IPS DF 6.9 (cell line): ENCODE measurements at regions not wholly inside any gene's neighbourhood (a gene's known extent, or its start where the extent isn't known, plus 50 kb on each side); places are given as distances from the start of the nearest gene placed in this dataset.

Experiments used
- DNase-seq: peaks from one replicate; pipeline ENCODE4 v3.0.0-alpha.2; 2013; ENCODE audit warnings: low read depth, low spot score
- H3K27ac ChIP-seq: one replicate; pipeline ENCODE4 v1.5.1; 2013; ENCODE audit warnings: low read length, control low read depth
- H3K27me3 ChIP-seq: 2 replicates; pipeline ENCODE4 v1.6.1; 2013; ENCODE audit warnings: mild to moderate bottlenecking, low read length; ENCODE audit not compliant: control insufficient read depth, insufficient read depth
- H3K36me3 ChIP-seq: 2 replicates; pipeline ENCODE4 v1.6.1; 2013; ENCODE audit warnings: low read length; ENCODE audit not compliant: control insufficient read depth, insufficient read depth
- H3K4me1 ChIP-seq: 2 replicates; pipeline ENCODE4 v1.6.1; 2013; ENCODE audit warnings: low read length; ENCODE audit not compliant: control insufficient read depth, insufficient read depth
- H3K4me3 ChIP-seq: 2 replicates; pipeline ENCODE4 v1.5.1; 2013; ENCODE audit warnings: mild to moderate bottlenecking, low read length
- H3K9me3 ChIP-seq: 2 replicates; pipeline ENCODE4 v1.6.1; 2013; ENCODE audit warnings: low read length, inconsistent platforms; ENCODE audit not compliant: control insufficient read depth, insufficient read depth
- WGBS: extraction: QIAGEN DNeasy Blood & Tissue Kit; methylation state at CpG from one replicate; pipeline ENCODE4 v1.1.7; 2013; ENCODE audit warnings: mixed read lengths, missing lambda C conversion rate; ENCODE audit not compliant: insufficient read length, insufficient coverage; 5-methylcytosine and 5-hydroxymethylcytosine counted together

DNA sequence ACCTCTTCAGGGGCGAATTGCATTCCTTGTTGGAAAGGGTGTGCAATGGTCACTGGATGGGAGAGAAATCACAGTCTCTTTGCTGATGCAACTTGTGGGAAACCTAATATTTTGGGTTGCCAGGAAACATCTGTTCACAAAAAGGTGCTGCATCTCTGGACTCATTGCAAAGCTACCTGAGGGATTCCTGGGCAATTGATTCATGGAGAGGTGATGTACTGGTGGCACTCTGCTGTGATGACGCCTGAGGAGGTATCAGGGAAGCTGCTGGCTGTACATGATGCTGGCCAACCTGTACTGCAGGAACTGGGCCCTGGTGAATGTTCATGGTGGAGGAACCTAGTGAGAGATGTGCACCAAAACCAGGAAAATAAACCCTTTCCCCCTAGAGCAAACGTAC is 516.0 kb upstream of the SPHKAP start:
- H3K36me3 ChIP-seq, result no peaks in the 10 kb centered on the region
- no peaks in the 10 kb centered on the region for H3K4me1 ChIP-seq
- WGBS, result no CpG with 5 or more reads among the region's 3 CpGs
- H3K27me3 ChIP-seq, result no peaks in the 10 kb centered on the region
- H3K9me3 ChIP-seq, result no peaks in the 10 kb centered on the region
- H3K4me3 ChIP-seq, result no peak overlapping the region
- no peak overlapping the region for H3K27ac ChIP-seq
- DNase-seq, result no peak

DNA sequence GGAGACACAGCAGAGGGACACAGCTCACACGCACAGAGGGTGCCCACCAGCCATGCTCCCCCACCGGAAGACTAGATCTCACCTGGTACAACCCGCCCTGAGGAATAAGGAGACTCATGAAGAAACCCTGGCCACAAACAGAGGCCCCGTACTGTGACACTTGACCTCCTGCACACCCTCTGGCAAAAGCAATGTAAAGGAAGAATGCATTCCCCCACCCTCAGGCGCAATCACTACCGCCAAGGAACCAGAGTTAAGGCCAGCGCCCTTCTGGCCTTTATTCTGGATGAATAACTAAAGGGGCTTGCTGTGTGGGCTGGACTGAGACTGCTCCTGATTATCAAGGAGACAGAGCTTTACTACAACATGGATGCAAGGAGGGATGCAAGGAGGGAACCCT is 509.2 kb upstream of the SPHKAP start:
- WGBS, result no CpG with 5 or more reads among the region's 7 CpGs
- no peak for DNase-seq
- no peak overlapping the region for H3K4me3 ChIP-seq

DNA sequence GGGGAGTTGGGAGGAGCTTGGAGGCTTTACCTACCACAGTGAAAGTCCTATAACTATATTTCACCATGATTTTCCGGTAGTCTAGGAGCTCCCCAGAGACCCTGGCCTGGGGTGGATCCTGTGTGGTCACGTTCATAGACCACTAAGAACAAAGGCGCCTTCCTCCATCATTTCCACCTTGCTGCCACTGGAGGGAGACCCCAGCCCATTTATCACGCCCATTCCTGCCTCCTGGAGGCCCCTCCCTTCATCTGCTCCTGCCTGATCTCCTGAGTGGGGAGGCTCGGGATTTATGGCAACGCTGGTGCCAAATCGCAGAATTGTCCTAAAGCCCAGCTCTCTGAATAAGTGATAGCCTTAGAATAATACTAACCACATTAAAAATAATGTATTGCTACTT is 507.6 kb upstream of the SPHKAP start:
- peaks cover 1% of the 10 kb centered on the region; the same call in 1 of the 2 replicates for H3K4me1 ChIP-seq
- H3K4me3 ChIP-seq, result no peak overlapping the region
- H3K27ac ChIP-seq, result no peak overlapping the region
- peak; percentile 37 for DNase-seq
- no peaks in the 10 kb centered on the region for H3K27me3 ChIP-seq
- WGBS, result no CpG with 5 or more reads among the region's 7 CpGs
- no peaks in the 10 kb centered on the region for H3K9me3 ChIP-seq
- no peaks in the 10 kb centered on the region for H3K36me3 ChIP-seq

More for the DNA sequence above, 509.2 kb upstream of the SPHKAP start:
- H3K27me3 ChIP-seq, result no peaks in the 10 kb centered on the region
- H3K9me3 ChIP-seq, result no peaks in the 10 kb centered on the region
- H3K36me3 ChIP-seq, result no peaks in the 10 kb centered on the region
- H3K4me1 ChIP-seq, result peaks cover 1% of the 10 kb centered on the region; the same call in 1 of the 2 replicates
- no peak overlapping the region for H3K27ac ChIP-seq

DNA sequence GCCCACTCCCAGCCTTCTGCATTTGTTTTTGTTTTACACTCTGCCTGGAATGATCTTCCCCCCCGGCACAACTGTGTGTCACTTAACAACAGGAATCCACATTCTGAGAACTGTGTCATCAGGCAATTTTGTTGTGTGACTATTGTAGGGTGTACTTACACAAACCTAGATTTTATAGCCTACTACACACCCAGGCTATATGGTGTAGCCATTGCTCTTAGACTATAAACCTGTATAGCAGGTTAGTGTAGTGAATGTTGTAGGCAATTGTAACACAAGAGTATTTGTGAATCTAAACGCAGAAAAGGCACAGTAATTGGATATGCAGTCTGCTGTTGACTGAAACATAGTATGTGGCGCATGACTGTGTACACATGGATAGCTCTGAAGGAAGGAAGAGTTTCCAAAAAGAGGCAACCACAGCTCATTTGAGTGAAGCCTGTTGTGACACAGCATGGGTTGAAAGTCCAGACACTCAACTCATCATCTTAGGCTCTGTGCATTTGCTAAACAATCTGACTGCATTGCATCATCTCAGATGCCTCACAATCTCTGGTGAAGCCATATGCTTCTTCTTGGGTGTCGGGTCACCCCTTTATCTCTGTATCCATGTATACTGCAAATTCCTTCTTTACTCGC is 506.6 kb upstream of the SPHKAP start:
- DNase-seq, result no peak
- Histone ChIP-seq H3K9me3 (no peaks in the 10 kb centered on the region), H3K27ac (no peak overlapping the region), H3K4me1 (peaks cover 1% of the 10 kb centered on the region; the same call in 1 of the 2 replicates), H3K36me3 (no peaks in the 10 kb centered on the region), H3K4me3 (no peak overlapping the region), H3K27me3 (no peaks in the 10 kb centered on the region)
- no CpG with 5 or more reads among the region's 5 CpGs for WGBS

DNA sequence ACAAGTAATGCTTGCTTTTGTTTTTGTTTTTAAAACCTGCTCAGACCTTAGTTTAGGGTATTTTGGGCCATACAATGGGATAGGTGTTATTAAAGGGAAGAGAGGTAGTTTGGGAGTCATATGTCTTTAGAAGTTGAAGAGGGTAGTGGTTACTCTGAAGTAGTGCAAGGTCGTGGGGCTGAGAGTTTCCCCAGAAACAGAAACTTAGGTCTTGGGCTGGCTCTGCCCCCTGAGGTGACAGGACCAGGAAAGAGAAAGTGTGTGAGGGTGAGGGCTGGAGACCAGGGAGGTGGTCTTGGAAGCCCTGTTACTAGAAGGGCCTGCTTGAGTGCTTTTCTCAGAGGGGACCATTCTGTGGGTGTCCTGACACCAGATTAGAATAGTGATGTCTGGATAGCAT is 500.5 kb upstream of the SPHKAP start:
- no peak for DNase-seq
- Histone ChIP-seq H3K27ac (no peak overlapping the region), H3K9me3 (no peaks in the 10 kb centered on the region), H3K27me3 (no peaks in the 10 kb centered on the region), H3K4me3 (no peak overlapping the region), H3K36me3 (no peaks in the 10 kb centered on the region), H3K4me1 (no peaks in the 10 kb centered on the region; the same call in 1 of the 2 replicates)
- no CpG with 5 or more reads among the region's 1 CpG for WGBS

DNA sequence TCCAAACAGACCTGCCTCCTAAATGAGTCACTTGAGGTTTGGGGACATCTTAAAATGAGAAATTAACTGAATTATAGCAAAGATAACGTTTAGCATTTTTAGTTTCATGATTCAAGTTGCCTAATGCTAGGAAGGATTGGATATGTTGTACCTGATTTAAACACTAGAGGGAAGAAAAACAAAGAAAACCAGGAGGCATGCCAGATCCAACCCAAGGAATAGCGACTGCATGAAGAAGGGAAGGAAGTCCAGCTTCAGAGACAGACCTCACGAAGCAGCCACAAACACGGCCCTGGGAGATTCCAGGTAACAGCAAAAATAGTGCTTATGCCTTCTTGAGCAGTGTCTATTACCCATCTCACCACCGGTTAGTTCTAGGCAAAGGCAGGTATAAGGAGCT is 499.9 kb upstream of the SPHKAP start:
- peak; percentile 41 for DNase-seq
- Histone ChIP-seq H3K27me3 (no peaks in the 10 kb centered on the region), H3K27ac (no peak overlapping the region), H3K4me3 (no peak overlapping the region), H3K4me1 (no peaks in the 10 kb centered on the region; the same call in 1 of the 2 replicates), H3K36me3 (no peaks in the 10 kb centered on the region), H3K9me3 (no peaks in the 10 kb centered on the region)
- WGBS, result no CpG with 5 or more reads among the region's 5 CpGs

DNA sequence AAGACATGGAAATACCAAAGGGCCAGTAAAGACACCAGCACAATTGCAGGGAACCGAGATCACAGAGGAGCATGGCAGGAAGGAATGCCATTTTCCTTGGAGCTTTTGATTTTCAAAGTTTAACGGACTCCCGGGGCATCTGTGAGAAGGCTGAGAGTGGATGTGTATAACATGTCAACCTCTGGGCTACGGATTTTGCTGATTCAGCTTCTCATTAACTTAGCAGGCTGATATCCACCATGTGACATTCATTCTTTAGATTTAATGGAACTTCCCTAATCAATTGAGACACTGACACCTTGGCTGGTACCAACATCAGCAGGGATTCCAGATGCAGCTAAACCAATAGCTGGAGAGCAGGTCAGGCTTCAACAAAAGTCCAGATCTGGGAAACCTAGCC is 496.6 kb upstream of the SPHKAP start:
- Histone ChIP-seq H3K4me1 (no peaks in the 10 kb centered on the region; the same call in 1 of the 2 replicates), H3K36me3 (no peaks in the 10 kb centered on the region), H3K27me3 (no peaks in the 10 kb centered on the region), H3K9me3 (no peaks in the 10 kb centered on the region), H3K4me3 (no peak overlapping the region), H3K27ac (no peak overlapping the region)
- no peak for DNase-seq
- WGBS, result no CpG with 5 or more reads among the region's 4 CpGs

DNA sequence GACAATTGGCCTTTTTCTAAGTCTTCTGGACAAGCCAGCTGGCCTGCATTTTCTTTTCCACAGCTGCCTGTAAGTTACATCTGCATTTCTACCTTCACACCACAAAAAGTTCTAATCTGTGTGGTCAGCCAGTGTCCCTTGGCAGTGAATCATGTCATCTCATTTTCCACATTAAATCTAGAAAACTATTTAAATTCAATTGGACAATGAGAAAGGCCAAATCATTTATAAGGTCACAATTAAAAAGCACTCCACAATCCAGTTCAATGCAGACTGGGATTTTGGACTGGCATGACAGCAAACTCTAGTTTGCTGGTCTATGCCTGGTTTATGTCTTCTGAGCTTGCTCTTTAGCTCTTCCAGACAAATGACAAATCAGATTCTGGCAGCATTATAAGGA is 494.2 kb upstream of the SPHKAP start:
- H3K27ac ChIP-seq, result no peak overlapping the region
- no peaks in the 10 kb centered on the region for H3K4me1 ChIP-seq
- no peak overlapping the region for H3K4me3 ChIP-seq
- no peaks in the 10 kb centered on the region for H3K9me3 ChIP-seq
- no peak for DNase-seq
- H3K36me3 ChIP-seq, result no peaks in the 10 kb centered on the region
- H3K27me3 ChIP-seq, result no peaks in the 10 kb centered on the region

DNA sequence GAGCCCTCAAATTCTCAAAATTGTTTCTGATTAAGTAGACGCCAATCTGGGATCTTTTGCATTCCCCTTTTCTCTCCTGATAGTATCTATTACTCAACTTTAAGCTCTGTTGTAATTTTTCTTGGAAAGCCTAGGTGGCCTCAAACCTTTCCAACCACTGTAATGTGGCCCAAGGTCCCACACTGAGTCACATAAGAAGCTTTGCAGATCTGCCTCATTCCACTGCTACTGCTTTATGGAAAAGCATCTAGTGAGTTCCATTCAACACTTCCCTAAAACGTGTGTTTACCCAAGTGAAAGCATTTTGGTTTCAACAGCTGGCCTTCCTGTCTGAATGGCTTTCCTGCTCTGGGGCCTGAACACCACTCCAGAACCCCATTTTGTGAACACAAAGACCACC is 493.6 kb upstream of the SPHKAP start:
- H3K4me1 ChIP-seq, result no peaks in the 10 kb centered on the region
- DNase-seq, result no peak
- H3K36me3 ChIP-seq, result no peaks in the 10 kb centered on the region
- WGBS, result no CpG with 5 or more reads among the region's 2 CpGs
- H3K27me3 ChIP-seq, result no peaks in the 10 kb centered on the region
- no peak overlapping the region for H3K27ac ChIP-seq
- H3K4me3 ChIP-seq, result no peak overlapping the region
- no peaks in the 10 kb centered on the region for H3K9me3 ChIP-seq

DNA sequence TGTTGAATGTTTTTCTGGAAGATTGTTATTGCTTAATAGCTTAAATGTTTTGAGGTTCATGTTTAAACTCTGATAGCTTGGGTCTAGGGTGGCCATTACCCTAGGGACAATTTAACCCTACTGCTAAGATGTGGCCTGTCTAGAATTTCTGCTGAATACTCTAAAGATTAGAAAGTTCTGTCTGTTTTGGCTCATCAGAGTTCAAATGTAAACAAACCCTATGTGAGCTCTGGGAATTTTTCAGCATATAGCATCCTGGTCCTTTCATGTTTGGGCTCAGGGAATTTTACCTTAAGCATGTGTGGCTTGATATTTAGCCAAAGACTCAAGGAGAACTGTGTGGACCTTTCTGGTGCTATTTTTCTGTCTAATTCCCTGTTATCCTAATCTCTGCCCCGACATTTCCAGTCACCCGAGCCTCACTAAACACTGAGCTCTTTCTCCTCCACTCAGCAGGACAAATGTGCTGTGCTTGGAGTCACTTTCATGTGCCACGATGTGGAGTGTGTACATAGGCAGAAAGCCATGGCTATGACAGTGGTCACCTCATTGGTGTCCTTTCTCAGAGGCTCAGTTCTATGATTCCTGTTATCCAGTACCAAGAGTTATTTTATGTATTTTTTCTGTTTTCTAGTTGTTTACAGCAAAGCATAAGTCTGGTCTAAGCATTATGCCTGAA is 492.5 kb upstream of the SPHKAP start:
- Histone ChIP-seq H3K27ac (no peak overlapping the region), H3K9me3 (no peaks in the 10 kb centered on the region), H3K4me3 (no peak overlapping the region), H3K27me3 (no peaks in the 10 kb centered on the region), H3K4me1 (no peaks in the 10 kb centered on the region), H3K36me3 (no peaks in the 10 kb centered on the region)
- WGBS, result no CpG with 5 or more reads among the region's 3 CpGs
- DNase-seq, result no peak

DNA sequence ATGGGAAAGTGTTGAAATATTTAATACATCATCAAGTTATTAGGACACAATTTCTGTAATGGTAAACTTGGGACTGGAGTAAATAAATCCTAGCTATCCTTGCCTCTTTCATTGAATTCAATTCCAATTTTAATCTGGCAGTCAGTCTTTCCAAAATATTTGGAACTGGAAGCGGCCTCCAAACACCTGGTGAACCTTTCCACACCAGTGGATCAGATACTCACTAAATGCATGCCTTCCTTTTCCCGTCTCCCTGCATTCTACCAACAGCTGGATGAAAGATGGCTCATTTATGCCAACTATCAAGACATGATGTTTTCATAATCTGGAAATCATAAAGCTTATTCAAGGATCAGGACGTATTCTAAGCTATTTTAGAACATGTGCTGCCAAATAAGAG is 488.2 kb upstream of the SPHKAP start:
- no peak overlapping the region for H3K4me3 ChIP-seq
- H3K9me3 ChIP-seq, result no peaks in the 10 kb centered on the region
- WGBS, result no CpG with 5 or more reads among the region's 3 CpGs
- no peak overlapping the region for H3K27ac ChIP-seq
- no peak for DNase-seq
- H3K27me3 ChIP-seq, result no peaks in the 10 kb centered on the region
- H3K4me1 ChIP-seq, result no peaks in the 10 kb centered on the region
- no peaks in the 10 kb centered on the region for H3K36me3 ChIP-seq
